ENCODE measurements at regions not wholly inside any gene's neighbourhood (a gene's known extent, or its start where the extent isn't known, plus 50 kb on each side); places are given as distances from the start of the nearest gene placed in this dataset.

GRCh38 chr2:181190711-181191110, 210.3 kb downstream of the UBE2E3 start:
- no peak for DNase-seq

GRCh38 chr2:181193550-181193949, 213.1 kb downstream of the UBE2E3 start:
- DNase-seq: no peak

GRCh38 chr2:181196401-181196800, 216.0 kb downstream of the UBE2E3 start:
- DNase-seq: no peak

DNA sequence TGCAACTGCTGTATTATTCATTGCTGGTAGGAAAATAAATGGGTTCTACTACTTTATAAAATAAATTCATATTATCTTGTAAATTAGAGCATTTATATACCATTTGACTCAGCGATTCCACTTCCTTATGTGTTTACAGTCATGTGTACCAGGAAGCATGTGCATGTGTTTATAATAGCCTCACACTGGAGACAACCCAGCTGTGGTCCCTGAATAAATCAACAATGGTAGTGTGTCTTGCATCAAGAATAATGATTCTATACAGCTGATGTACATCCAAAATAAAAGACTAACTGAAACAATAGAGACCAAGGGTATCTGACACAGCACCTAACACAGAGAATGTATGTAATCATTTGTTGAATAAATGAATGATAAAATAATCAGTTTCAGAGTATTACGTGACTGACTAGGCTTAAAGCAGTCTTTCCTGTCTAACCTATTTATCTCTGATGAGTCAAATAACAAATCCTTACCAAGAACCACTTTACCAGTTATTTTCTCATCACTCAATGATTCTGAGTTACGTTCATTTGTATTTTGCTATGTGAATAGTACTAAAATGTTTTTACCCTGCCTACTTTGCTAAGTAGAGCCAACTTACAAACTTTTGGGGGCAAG, 216.8 kb downstream of the UBE2E3 start:
- no peak for DNase-seq

- no peak for DNase-seq
Observed at GRCh38 chr2:181198183-181198864, 217.9 kb downstream of the UBE2E3 start.

GRCh38 chr2:181203412-181203811, 223.0 kb downstream of the UBE2E3 start:
- no peak for DNase-seq

DNA sequence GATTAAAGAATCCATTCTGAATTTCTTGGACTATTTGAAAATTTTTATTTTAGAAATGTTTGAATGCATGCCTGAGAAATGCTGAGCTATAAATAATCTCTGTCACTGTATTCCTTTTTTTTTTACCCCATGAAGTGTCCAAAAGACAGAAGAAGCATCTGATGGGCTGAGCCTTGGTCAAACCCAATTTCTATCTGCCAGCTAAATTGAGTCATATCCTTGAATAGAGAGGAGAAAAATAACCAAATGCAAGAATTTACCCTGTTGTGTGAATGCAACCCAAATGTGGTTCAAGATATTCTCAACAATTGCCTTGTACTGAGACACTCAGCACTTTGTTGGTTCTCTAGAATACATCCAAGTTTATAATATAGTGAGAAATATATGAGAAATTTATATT, 223.5 kb downstream of the UBE2E3 start:
- no peak for DNase-seq

DNA sequence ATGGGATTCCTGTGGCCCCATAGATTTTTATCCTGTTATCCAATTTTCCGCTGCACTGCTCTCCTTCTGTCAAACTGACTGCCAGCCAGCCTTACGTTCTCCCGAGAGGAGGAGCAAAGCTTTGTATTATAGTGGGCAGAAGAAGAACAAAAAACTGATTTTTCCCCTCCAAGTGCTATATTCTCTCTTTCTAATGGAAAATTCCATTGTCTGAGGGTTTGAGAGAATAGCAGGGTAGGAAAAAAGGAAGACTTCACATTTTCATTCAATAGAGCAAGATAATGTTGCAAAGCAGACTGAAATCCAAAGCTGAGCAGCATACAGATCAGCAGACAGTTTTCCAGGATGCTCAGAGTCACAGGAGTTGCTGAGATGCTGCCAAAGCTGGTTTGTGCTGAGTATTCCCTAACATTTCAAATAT, 238.0 kb downstream of the UBE2E3 start:
- no peak for DNase-seq

DNA sequence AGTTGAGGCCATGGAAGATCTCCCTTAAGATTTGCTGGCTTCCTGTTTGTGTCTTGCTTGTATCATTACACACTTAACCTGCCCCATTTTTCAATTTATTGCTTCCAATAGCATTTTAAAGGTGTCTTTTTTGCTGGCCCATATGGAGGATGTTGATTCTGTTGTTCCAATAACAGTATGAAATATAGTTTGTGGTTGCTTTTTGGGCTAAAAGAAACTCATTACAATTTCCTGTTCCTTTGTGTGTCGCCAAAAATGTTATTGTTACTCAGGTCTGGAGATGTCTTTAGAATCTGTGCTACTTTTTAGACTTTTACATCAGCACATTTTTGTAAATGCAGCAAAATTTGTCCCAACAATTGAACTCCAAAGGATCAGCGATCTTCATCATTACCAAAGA, 234.0 kb upstream of the ITGA4 start:
- no peak for DNase-seq

DNA sequence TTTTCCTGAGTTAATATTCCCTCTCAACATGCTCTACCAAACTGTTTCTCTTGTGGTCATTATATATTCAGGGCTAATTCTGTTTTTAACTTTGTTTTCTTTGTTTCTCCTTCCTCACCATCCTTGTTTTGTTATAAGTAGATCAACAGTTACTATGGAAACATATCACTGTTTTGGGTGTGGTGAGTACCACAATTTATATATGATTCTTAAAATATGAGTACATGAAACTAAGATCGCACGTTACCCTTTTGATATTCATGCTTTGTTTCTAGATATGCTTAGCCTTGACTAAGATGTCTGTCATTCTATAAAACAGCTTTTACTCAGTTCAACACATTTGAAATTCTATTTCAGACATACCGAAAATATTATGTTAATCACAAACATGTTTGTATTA, 232.3 kb upstream of the ITGA4 start:
- no peak for DNase-seq

DNA sequence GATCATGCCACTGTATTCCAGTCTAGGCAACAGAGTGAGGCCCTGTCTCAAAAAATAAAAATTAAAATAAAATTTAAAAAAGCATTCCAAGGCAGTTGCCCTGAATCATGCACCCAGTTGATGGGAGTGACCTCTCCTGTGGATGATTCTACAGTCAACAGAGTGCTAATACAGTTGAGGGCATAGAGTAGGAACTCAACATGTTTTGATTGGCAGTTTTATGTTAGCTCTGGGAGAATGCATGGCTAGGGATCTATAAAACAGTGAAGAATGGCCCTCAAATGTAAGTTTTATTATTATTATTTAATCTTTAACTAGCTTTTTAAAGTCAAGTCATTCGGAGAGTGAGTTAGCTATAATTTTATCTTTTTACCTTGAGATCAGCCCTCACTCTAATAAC, 228.5 kb upstream of the ITGA4 start:
- no peak for DNase-seq

- DNase-seq: no peak
Observed at GRCh38 chr2:181231151-181231550, 226.0 kb upstream of the ITGA4 start.

GRCh38 chr2:181231886-181232621, 225.1 kb upstream of the ITGA4 start:
- no peak for DNase-seq

DNA sequence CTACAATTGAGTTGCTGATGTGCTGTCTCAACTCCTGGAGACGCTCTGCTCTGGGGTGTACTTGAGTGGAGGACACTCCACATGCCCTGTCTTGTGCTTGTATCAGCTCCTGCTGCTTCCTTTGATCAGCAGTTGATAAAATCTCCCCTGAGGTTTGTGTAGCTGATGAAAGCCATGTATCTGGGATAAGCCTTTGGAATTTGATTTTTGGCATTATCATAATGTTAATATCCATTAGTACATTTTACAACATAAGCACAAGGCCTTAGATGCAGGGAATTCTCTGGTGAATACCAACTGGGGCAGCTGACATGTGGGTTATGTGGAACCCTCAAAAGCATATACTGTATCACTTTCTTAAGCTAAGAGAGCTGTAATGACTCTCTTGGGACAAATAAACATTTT, 222.7 kb upstream of the ITGA4 start:
- DNase-seq: no peak

DNA sequence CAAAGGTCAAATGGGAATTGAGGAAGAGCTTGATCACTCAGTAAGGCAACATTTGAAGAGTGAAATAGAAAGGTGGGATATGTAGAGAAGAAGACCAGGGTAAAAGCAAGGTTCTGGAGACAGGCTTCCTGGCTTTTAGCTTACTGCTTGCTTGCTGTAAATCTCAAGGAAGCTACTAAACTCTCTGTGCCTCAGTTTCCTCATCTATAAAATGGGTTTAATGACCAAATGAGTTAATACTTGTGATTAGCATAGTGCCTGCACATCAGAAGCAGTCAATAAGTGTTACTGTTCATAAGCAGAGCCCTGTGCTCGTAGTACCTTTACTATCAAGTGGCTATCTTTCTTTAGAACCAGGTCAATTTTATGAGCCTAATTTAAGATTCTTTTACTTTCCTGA, 222.2 kb upstream of the ITGA4 start:
- DNase-seq: no peak

- no peak for DNase-seq
Observed at GRCh38 chr2:181235683-181236459, 221.3 kb upstream of the ITGA4 start.

GRCh38 chr2:181239201-181239799, 217.9 kb upstream of the ITGA4 start:
- DNase-seq: no peak

GRCh38 chr2:181240844-181241243, 216.3 kb upstream of the ITGA4 start:
- no peak for DNase-seq

GRCh38 chr2:181241366-181241765, 215.8 kb upstream of the ITGA4 start:
- no peak for DNase-seq

- DNase-seq: no peak
Observed at GRCh38 chr2:181241797-181242196, 215.4 kb upstream of the ITGA4 start.

GRCh38 chr2:181242262-181242661, 214.9 kb upstream of the ITGA4 start:
- no peak for DNase-seq

DNA sequence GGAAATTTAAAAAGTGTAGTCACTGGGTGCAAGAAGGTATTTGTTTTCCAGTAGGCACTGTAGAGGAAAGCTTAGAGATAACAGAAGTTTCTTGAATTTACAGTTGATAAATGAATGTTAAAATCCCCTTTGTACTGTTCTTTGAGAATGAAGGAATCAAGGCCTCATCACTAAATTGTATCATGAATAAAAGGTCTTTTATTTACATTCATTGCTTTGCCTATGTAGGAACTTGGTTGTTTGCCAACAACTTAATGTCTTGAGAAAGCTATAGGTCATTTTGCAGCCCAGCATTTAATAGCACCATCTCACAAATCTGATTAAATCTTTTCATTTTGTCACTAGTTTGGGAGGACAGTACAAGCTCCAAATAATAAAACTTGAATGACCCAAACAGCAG, 213.9 kb upstream of the ITGA4 start:
- no peak for DNase-seq

DNA sequence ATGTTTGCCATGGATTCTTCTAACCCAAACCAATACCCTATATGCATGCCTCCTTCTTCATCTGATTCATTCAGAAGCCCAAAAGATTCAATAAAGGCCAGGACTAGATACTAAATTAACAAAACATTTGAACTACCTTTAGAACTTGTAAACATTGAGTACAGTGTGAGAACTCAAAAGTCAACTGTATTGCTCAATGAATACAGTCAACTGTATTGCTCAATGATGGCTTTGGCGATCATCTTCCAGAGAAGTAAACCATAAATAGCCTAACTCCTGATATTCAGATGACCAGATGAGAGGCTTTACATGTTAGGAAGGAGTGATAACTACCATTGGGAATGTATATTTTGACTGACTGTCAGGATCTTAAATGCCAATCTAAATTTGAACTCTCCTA, 206.5 kb upstream of the ITGA4 start:
- no peak for DNase-seq
